HG02938 (cell line): ENCODE measurements at regions not wholly inside any gene's neighbourhood (a gene's known extent, or its start where the extent isn't known, plus 50 kb on each side); places are given as distances from the start of the nearest gene placed in this dataset.

Experiments used
- ATAC-seq: cut with Tn5 transposase; IDR thresholded peaks from one replicate; pipeline ENCODE4 v1.9.1; 2021; ENCODE audit warnings: mild to moderate bottlenecking, moderate library complexity; ENCODE audit not compliant: unreplicated experiment

DNA sequence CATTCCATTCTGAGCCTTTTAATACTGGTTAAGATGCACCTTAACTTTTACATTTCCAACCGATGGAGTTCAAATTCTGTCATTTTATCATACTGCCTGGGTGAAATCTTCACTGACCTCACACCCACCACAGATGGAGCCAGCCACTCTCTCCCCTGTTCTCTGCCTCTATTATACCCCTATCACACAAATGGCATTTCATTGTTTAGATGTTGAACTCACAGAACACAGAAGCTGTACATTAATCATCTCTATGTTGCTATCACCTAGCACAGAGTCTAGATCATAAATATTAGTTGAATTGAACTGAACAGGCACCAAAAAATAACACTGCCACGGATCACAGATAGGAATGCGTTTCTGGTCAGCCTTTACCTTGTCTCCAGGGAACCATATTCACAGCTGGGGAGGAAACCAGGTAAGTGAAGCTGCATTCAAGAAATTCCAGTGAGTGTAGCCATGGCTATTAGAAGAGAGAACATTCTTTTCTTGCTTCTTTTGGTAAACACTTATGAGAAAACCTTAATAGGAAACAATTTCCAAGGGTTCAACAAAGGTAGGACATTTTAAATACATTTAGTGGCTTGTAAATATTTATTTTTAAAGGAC, 194.9 kb upstream of the RMST start:
- ATAC-seq, result no peak

GRCh38 chr12:97272471-97272870, 190.1 kb upstream of the RMST start:
- no peak for ATAC-seq

DNA sequence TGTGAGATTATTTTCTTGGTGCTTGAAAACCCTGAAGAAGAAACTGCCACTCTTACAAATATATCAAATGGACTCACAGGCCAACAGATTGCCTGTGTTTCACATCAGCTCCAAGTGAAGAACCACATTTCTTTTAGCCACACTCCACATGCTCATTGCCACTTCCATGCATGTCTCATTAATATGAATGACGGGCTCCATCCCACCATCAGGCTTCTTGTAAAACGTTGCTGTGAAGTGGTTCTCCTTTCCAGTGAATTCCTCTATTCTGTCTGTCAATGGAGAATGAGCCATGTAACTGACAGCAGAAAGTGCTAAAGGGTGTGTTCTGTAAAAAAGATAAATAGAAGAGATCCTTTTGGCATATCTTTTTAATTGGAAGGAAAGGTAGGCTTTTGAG, 188.2 kb upstream of the RMST start:
- no peak for ATAC-seq

- ATAC-seq, result no peak
Observed at GRCh38 chr12:97275256-97275655, 187.3 kb upstream of the RMST start.

- no peak for ATAC-seq
Observed at GRCh38 chr12:97275728-97276590, 186.6 kb upstream of the RMST start.

DNA sequence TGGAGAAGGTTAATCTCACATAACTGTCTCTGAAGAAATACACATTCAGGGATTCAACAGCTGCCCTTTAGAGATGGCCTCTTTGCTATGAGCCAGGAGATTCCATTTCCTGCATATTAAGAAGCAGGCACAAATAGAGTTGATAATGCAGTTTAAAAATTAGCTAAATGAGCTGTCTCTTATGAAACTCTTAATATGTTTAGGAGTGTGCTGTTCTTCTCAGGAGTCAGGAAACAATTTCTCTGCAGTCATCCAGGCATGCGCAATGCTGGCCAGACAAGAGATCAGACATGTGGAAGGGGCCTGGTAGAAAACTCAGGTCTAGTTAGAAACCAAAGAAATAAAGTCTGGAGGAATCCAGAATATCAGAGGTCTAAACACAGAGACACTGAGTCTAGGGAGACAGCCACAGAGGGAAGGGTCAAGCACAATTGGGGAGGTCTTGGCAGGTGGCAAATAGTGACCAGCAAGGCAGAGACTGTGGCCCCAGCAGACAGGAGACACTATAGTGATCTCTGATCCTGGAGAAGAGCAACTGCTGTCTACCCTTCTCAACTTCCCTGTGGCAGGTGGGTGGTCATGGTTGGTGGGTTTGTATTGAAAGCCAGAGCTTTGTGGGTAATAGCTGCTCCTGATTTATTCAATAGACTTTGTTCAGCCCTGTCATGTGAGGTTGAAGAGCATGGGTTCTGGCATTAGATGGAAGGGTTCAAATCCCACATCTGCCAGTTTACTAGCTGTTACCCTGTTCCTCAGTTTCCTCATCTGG, 185.8 kb upstream of the RMST start:
- no peak for ATAC-seq

DNA sequence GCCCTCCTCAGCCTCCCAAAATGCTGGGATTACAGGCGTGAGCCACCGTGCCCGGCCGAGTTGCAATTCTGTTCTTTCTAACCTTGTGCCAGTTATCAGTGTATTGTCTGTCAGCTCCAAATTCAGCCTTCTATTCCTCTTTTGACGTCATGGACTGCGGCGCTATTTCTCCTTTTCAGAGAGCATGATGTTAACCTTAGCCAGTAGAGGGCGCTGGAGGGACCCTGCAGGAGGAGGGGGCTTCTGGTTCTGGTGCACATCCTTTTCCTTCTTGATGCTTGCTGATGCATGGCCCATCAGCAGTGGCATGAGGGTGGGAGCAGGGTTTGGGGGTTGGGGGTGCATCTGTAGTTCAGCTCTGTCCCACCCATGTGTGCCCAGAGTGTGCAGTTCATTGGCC, 179.3 kb upstream of the RMST start:
- ATAC-seq, result no peak

- no peak for ATAC-seq
Observed at GRCh38 chr12:97288531-97288930, 174.1 kb upstream of the RMST start.

- ATAC-seq, result no peak
Observed at GRCh38 chr12:97292588-97292987, 170.0 kb upstream of the RMST start.

DNA sequence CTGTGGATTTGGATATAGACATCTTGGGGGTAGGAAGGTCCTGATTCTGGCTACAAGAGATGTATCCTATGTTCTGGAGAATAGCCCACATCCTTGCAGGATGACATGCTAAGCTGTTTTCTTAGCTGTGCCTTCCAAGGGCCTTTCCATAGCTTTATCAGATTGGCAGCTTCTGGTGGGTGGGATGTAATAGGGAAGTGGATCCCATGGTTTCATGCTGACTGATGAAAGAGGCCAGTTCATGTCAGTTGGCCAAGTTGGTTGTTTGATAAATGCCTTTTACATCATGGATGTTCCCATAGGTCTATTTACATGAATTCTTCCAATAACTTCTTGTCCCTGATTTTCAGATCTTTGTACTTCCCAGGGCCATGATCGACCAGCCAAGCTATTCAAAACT, 169.1 kb upstream of the RMST start:
- no peak for ATAC-seq

DNA sequence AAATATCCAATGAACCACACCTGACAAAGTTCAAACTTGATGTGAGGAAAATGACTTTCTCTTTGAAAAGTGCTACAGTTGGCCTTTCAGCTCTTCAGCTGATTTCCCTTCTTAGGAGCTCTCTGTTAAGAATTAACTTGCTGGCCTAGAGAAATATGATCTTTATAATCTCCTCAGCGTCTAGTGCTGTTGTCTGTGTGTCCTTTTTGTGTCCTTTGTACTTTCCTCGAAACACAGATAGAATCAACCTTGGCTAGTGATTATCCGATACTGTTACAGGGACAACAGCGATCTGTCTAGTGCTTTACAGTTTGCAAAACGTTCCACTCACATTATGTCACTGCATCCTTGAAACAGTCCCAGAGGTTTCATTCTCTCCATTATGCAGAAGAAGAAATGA, 162.8 kb upstream of the RMST start:
- ATAC-seq, result no peak

DNA sequence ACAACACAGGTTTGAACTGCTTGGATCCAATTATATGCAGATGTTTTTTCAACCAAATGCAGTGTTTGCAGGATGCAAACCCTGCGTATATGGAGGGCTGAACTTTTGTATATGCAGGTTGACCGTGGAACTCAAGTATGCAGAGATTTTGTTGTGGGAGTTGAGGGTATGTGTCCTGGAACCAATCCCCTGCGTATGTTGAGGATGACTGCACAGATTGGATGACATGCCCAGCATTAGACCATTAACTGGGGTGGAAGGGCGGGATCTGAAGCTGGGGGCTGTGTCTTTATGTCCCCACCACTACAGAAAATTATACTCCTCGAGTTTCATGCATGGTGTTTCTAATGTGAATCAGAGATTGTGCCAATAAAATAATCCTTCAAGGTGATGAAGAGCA, 162.2 kb upstream of the RMST start:
- no peak for ATAC-seq

DNA sequence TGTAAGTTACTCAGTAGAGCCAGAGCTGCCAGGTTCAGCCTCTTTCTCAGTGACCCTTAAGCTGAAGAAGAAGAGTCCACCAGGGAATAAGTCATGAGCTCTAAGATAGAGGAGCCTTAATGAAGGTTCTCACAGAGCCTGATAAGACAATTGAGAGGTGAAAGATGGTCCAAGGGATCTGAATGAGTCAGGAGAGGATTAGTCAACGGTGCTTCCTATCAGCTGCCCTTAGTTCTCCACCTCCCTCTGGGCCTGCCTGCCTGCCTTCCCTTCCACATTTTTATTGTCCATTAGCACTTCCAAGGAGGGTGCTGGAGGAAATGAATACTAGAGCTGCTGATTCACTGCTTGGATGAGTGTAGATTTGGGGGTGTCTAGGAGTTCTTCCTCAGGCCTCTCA, 161.7 kb upstream of the RMST start:
- no peak for ATAC-seq

DNA sequence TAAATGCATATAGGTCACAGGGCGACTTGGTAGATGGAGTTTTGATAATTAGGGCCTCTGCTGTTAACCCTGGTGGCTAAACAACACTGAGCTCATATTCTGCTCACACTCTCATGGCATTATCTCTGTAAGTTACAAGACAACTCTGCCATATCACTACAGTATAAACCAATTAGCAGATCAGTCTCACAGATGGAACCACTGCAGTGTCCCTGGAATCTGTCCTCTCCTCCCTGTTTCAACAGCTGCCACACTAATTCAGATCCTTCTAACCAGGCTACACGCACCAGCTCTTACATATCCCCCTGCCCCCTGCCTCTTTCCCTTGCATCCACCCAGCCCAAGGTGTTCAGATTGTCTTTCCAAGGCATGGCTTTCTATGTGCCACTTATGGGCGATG, 161.0 kb upstream of the RMST start:
- no peak for ATAC-seq

DNA sequence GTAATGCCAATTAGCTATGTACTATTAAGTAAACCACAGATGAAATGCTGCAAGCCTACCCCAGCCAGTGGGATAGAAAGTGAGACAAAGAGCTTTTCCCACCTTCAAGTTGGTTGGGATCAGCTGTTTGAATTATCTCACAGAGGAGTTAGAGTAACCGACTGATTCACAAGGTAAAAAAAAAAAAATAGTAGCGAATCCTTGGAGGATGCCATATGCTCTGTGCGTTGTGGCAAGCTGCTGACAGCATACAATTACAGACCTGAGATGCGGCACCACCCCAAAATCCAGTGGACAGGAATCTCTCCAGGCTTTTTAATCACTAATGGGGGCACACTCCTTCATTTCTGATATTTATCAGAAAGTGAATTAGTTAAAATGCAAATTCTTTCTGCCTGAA, 157.0 kb upstream of the RMST start:
- ATAC-seq, result no peak

DNA sequence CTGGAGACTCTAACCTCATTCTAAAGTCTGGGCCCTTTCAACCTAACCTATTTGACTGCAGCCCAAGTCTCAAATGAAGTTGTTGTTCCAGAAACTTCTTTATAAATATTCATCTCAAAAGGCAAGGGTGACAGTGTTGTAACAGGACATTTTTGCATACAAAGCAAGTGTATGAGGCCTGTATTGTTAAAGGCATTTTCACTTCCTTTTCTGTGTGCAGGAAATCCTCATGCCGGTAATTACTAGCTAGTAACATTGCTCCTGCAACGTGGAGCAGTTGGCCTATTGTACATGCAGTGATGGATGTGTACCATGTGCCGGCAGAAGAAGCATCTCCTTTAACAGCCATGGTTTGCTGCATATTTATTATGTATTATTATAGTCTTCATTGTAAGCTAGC, 156.5 kb upstream of the RMST start:
- ATAC-seq, result peak; percentile 89

- peak; percentile 41 for ATAC-seq
Observed at GRCh38 chr12:97308576-97309198, 153.9 kb upstream of the RMST start.

DNA sequence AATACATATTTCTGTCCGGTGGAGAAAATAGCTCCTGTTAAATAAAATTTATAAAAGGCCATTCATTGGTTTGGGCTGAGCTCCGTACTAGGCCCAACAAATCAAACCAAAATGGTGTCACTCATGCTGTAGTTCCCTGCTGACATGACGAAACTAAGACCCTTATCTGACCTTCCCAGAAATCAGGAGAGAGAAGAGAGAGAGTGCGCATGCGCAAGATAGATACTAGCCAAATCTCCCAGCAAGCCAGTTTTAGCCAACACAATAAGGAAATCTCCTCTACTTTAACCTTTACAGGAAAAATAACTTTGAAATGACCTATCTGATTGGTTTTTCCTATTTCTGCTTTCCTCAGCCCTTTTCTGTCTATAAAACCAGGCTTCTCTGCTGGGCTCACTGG, 152.7 kb upstream of the RMST start:
- ATAC-seq, result no peak

GRCh38 chr12:97312570-97313135, 150.0 kb upstream of the RMST start:
- no peak for ATAC-seq

- ATAC-seq, result no peak
Observed at GRCh38 chr12:97313471-97314190, 149.0 kb upstream of the RMST start.
